OCI-LY1 (cell line): ENCODE measurements at regions not wholly inside any gene's neighbourhood (a gene's known extent, or its start where the extent isn't known, plus 50 kb on each side); places are given as distances from the start of the nearest gene placed in this dataset.
"Not testable (repeated sequence)": the region's sequence is repeated elsewhere in the genome, so short reads cannot be mapped to it uniquely, and the experiment has no call there.

Experiments used
- H2AFZ ChIP-seq: fragments of 200-600 bp; sonication (generic), shearing (Covaris generic); 2 replicates; pipeline ENCODE4 v1.6.0; 2014; ENCODE audit warnings: antibody characterized with exemption, mild to moderate bottlenecking, low read length
- H3F3A ChIP-seq: fragments of 200-600 bp; sonication (generic), shearing (Covaris generic); 2 replicates; pipeline ENCODE4 v1.6.0; 2014; ENCODE audit warnings: mild to moderate bottlenecking, antibody characterized with exemption, low read length, moderate library complexity; ENCODE audit not compliant: insufficient read depth
- H3K27ac ChIP-seq: fragments of 200-600 bp; sonication (generic); 2 replicates; pipeline ENCODE4 v1.5.1; 2014; ENCODE audit warnings: low read length, mixed run types, mild to moderate bottlenecking, low read depth; ENCODE audit not compliant: poor library complexity, severe bottlenecking
- H3K27me3 ChIP-seq: fragments of 200-600 bp; sonication (generic); 2 replicates; pipeline ENCODE4 v1.6.0; 2014; ENCODE audit warnings: antibody characterized with exemption, mild to moderate bottlenecking, low read length, moderate library complexity; ENCODE audit not compliant: insufficient read depth
- H3K36me3 ChIP-seq: fragments of 200-600 bp; sonication (generic); 2 replicates; pipeline ENCODE4 v1.6.1; 2014; ENCODE audit warnings: mild to moderate bottlenecking, antibody characterized with exemption, low read length, moderate library complexity, mixed read lengths; ENCODE audit not compliant: insufficient read depth
- H3K4me1 ChIP-seq: fragments of 200-600 bp; sonication (generic); 2 replicates; pipeline ENCODE4 v1.5.1; 2014; ENCODE audit warnings: mild to moderate bottlenecking, low read length, moderate library complexity; ENCODE audit not compliant: insufficient read depth, severe bottlenecking
- H3K4me2 ChIP-seq: fragments of 200-600 bp; sonication (generic), shearing (Covaris generic); 2 replicates; pipeline ENCODE4 v1.6.1; 2014; ENCODE audit warnings: low read length
- H3K4me3 ChIP-seq: fragments of 200-600 bp; sonication (generic); 2 replicates; pipeline ENCODE4 v1.5.1; 2014; ENCODE audit warnings: low read length, low read depth, mild to moderate bottlenecking, mixed read lengths; ENCODE audit not compliant: poor library complexity, severe bottlenecking
- H3K79me2 ChIP-seq: fragments of 200-600 bp; shearing (Covaris generic); 2 replicates; pipeline ENCODE4 v1.6.1; 2016; ENCODE audit warnings: mixed run types, low read length, mixed read lengths; ENCODE audit not compliant: insufficient read depth
- H3K9ac ChIP-seq: fragments of 200-600 bp; sonication (generic), shearing (Covaris generic); 2 replicates; pipeline ENCODE4 v1.6.1; 2014; ENCODE audit warnings: mild to moderate bottlenecking, low read length, mixed read lengths
- H3K9me2 ChIP-seq: fragments of 200-600 bp; sonication (generic), shearing (Covaris generic); 2 replicates; pipeline ENCODE4 v1.6.1; 2014; ENCODE audit warnings: low read depth, mild to moderate bottlenecking, low read length, mixed read lengths
- H3K9me3 ChIP-seq: fragments of 200-600 bp; shearing (Covaris generic); 2 replicates; pipeline ENCODE4 v1.6.1; 2014; ENCODE audit warnings: low read length, mixed read lengths
- H4K20me1 ChIP-seq: fragments of 200-600 bp; sonication (generic), shearing (Covaris generic); 2 replicates; pipeline ENCODE4 v1.6.0; 2016; ENCODE audit warnings: mild to moderate bottlenecking, low read length; ENCODE audit not compliant: insufficient read depth
- CTCF ChIP-seq: fragments of 200-600 bp; sonication (generic), shearing (Covaris generic); IDR thresholded peaks from 2 replicates; pipeline ENCODE4 v1.5.1; 2017; ENCODE audit warnings: mild to moderate bottlenecking, antibody characterized with exemption, low read length, moderate library complexity, mixed read lengths
- EZH2 ChIP-seq: fragments of 200-600 bp; sonication (generic), shearing (Covaris generic); IDR thresholded peaks from 2 replicates; pipeline ENCODE4 v1.8.0; 2017; ENCODE audit warnings: borderline replicate concordance, mixed run types, mild to moderate bottlenecking, antibody characterized with exemption, low read length, moderate library complexity, mixed read lengths

- Histone ChIP-seq H3F3A (no peaks in the 10 kb centered on the region), H3K4me1 (peaks cover 26% of the 10 kb centered on the region), H2AFZ (no peak overlapping the region), H3K36me3 (no peaks in the 10 kb centered on the region), H3K4me3 (no peak overlapping the region), H3K9me2 (no peaks in the 10 kb centered on the region), H3K9ac (no peak overlapping the region), H3K9me3 (no peaks in the 10 kb centered on the region), H3K27ac (no peak overlapping the region), H3K4me2 (no peak overlapping the region), H3K79me2 (no peaks in the 10 kb centered on the region), H3K27me3 (no peaks in the 10 kb centered on the region), H4K20me1 (no peaks in the 10 kb centered on the region)
- TF ChIP-seq EZH2 (no peak), CTCF (no peak)
Measured at GRCh38 chr2:64276417-64277095, 132.3 kb upstream of the PELI1 start.

- H3K27me3 ChIP-seq = no peaks in the 10 kb centered on the region
- H3K36me3 ChIP-seq = no peaks in the 10 kb centered on the region
- H3F3A ChIP-seq = no peaks in the 10 kb centered on the region
- no peak overlapping the region for H2AFZ ChIP-seq
- no peak overlapping the region for H3K4me3 ChIP-seq
- H3K9me3 ChIP-seq = no peaks in the 10 kb centered on the region
- no peaks in the 10 kb centered on the region for H3K9me2 ChIP-seq
- H3K4me1 ChIP-seq = peaks cover 26% of the 10 kb centered on the region
- no peak for TF ChIP-seq EZH2
- no peak for TF ChIP-seq CTCF
- no peak overlapping the region for H3K27ac ChIP-seq
- no peaks in the 10 kb centered on the region for H4K20me1 ChIP-seq
- no peak overlapping the region for H3K9ac ChIP-seq
- no peaks in the 10 kb centered on the region for H3K79me2 ChIP-seq
- H3K4me2 ChIP-seq = no peak overlapping the region
Measured at GRCh38 chr2:64277101-64277849, 133.1 kb upstream of the PELI1 start.

GRCh38 chr2:64280812-64281211, 136.6 kb upstream of the PELI1 start:
- not testable (repeated sequence) for H3K27ac ChIP-seq, H3K36me3 ChIP-seq, H3K9ac ChIP-seq, H3K79me2 ChIP-seq, H3F3A ChIP-seq, H4K20me1 ChIP-seq, H3K27me3 ChIP-seq, H3K4me3 ChIP-seq, H2AFZ ChIP-seq, H3K4me2 ChIP-seq, H3K9me2 ChIP-seq, H3K9me3 ChIP-seq
- H3K4me1 ChIP-seq = peaks cover 29% of the 10 kb centered on the region
